ENCODE measurements at regions not wholly inside any gene's neighbourhood (a gene's known extent, or its start where the extent isn't known, plus 50 kb on each side); places are given as distances from the start of the nearest gene placed in this dataset.

GRCh38 chrX:106356580-106356979, 188.5 kb downstream of the PWWP3B start:
- Histone ChIP-seq H3K27ac (ENCODE audit: low read depth, low read length) (no peak overlapping the region), H3K27me3 (ENCODE audit: control insufficient read depth, insufficient read depth, low read length) (0 out of 2 replicates have a peak, but pooled peaks cover 2% of the 10 kb centered on the region), H3K9ac (ENCODE audit: low read length) (no peak overlapping the region)

GRCh38 chrX:106363214-106363613, 195.1 kb downstream of the PWWP3B start:
- H3K27me3 ChIP-seq (ENCODE audit: control insufficient read depth, insufficient read depth, low read length), result no peaks in the 10 kb centered on the region; the same call in 1 of the 2 replicates
- no peak overlapping the region for H3K4me3 ChIP-seq (ENCODE audit: low read depth, low read length)
- H3K9ac ChIP-seq (ENCODE audit: low read length), result no peak overlapping the region
- H3K9me3 ChIP-seq (ENCODE audit: control insufficient read depth, insufficient read depth, low read depth, low read length), result peaks cover 6% of the 10 kb centered on the region; the same call in 1 of the 2 replicates
- no peak overlapping the region for H3K27ac ChIP-seq (ENCODE audit: low read depth, low read length)
- no peaks in the 10 kb centered on the region for H3K4me1 ChIP-seq (ENCODE audit: control insufficient read depth, insufficient read depth, low read length)
- H3K36me3 ChIP-seq (ENCODE audit: control insufficient read depth, insufficient read depth, low read length), result no peaks in the 10 kb centered on the region

More at GRCh38 chrX:106356580-106356979, 188.5 kb downstream of the PWWP3B start:
- Histone ChIP-seq H3K9me3 (ENCODE audit: control insufficient read depth, insufficient read depth, low read depth, low read length) (no peaks in the 10 kb centered on the region), H3K4me3 (ENCODE audit: low read depth, low read length) (no peak overlapping the region), H3K4me1 (ENCODE audit: control insufficient read depth, insufficient read depth, low read length) (no peaks in the 10 kb centered on the region), H3K36me3 (ENCODE audit: control insufficient read depth, insufficient read depth, low read length) (no peaks in the 10 kb centered on the region)

GRCh38 chrX:106378616-106379015, 210.5 kb downstream of the PWWP3B start:
- H3K27ac ChIP-seq (ENCODE audit: low read depth, low read length), result no peak overlapping the region
- no peaks in the 10 kb centered on the region for H3K36me3 ChIP-seq (ENCODE audit: control insufficient read depth, insufficient read depth, low read length)
- H3K9ac ChIP-seq (ENCODE audit: low read length), result no peak overlapping the region
- no peaks in the 10 kb centered on the region; the same call in 1 of the 2 replicates for H3K27me3 ChIP-seq (ENCODE audit: control insufficient read depth, insufficient read depth, low read length)
- H3K4me1 ChIP-seq (ENCODE audit: control insufficient read depth, insufficient read depth, low read length), result no peaks in the 10 kb centered on the region
- no peaks in the 10 kb centered on the region for H3K9me3 ChIP-seq (ENCODE audit: control insufficient read depth, insufficient read depth, low read depth, low read length)
- H3K4me3 ChIP-seq (ENCODE audit: low read depth, low read length), result no peak overlapping the region

DNA sequence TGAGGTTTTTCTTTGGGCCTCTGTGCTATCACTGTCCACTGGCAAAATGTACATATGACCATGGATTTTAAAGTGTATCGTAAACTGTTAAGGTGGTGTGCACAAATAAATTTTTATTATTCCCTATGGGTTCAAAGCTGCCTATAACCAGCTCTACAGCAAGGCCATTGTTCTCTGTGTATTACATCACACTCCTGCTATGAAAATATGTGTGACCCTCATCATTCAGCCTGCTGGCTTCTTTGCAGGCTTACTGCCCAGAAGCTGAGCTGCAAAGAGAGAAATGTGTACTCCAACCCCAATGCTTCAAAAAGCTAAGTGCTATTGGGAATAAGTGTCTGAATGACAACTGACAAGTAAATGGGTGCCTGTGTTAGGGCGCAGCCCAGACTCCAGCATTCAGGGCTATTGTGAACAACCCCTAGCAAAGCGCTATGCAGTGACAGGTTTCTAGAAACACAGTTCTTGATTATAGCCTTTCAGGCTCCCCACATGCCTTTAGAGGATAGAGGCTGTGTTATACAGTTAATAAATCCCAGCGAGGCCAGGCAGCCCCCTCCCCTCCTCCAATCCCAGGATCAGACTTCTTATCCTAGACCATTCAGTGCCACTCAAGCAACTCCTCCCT, 220.4 kb upstream of the RADX start:
- Histone ChIP-seq H3K9me3 (ENCODE audit: control insufficient read depth, insufficient read depth, low read depth, low read length) (no peaks in the 10 kb centered on the region; the same call in 1 of the 2 replicates), H3K4me3 (ENCODE audit: low read depth, low read length) (no peak overlapping the region), H3K4me1 (ENCODE audit: control insufficient read depth, insufficient read depth, low read length) (no peaks in the 10 kb centered on the region), H3K27ac (ENCODE audit: low read depth, low read length) (no peak overlapping the region), H3K27me3 (ENCODE audit: control insufficient read depth, insufficient read depth, low read length) (peaks cover 1% of the 10 kb centered on the region; the same call in 1 of the 2 replicates), H3K9ac (ENCODE audit: low read length) (no peak overlapping the region), H3K36me3 (ENCODE audit: control insufficient read depth, insufficient read depth, low read length) (no peaks in the 10 kb centered on the region)

GRCh38 chrX:106392346-106392745, 219.4 kb upstream of the RADX start:
- Histone ChIP-seq H3K4me1 (ENCODE audit: control insufficient read depth, insufficient read depth, low read length) (no peaks in the 10 kb centered on the region), H3K36me3 (ENCODE audit: control insufficient read depth, insufficient read depth, low read length) (no peaks in the 10 kb centered on the region), H3K9ac (ENCODE audit: low read length) (no peak overlapping the region), H3K27ac (ENCODE audit: low read depth, low read length) (no peak overlapping the region), H3K27me3 (ENCODE audit: control insufficient read depth, insufficient read depth, low read length) (peaks cover 2% of the 10 kb centered on the region; the same call in 1 of the 2 replicates), H3K9me3 (ENCODE audit: control insufficient read depth, insufficient read depth, low read depth, low read length) (no peaks in the 10 kb centered on the region; the same call in 1 of the 2 replicates), H3K4me3 (ENCODE audit: low read depth, low read length) (no peak overlapping the region)

- no peak overlapping the region for H3K27ac ChIP-seq (ENCODE audit: low read depth, low read length)
- H3K9ac ChIP-seq (ENCODE audit: low read length), result no peak overlapping the region
- no peaks in the 10 kb centered on the region for H3K9me3 ChIP-seq (ENCODE audit: control insufficient read depth, insufficient read depth, low read depth, low read length)
- H3K36me3 ChIP-seq (ENCODE audit: control insufficient read depth, insufficient read depth, low read length), result no peaks in the 10 kb centered on the region
- H3K4me3 ChIP-seq (ENCODE audit: low read depth, low read length), result no peak overlapping the region
- H3K27me3 ChIP-seq (ENCODE audit: control insufficient read depth, insufficient read depth, low read length), result peaks cover 2% of the 10 kb centered on the region; the same call in 1 of the 2 replicates
- H3K4me1 ChIP-seq (ENCODE audit: control insufficient read depth, insufficient read depth, low read length), result no peaks in the 10 kb centered on the region
These were observed 213.8 kb upstream of the RADX start for GRCh38 chrX:106397788-106398538.

GRCh38 chrX:106401965-106402559, 209.7 kb upstream of the RADX start:
- H3K9me3 ChIP-seq (ENCODE audit: control insufficient read depth, insufficient read depth, low read depth, low read length), result peaks cover 2% of the 10 kb centered on the region; the same call in 1 of the 2 replicates

GRCh38 chrX:106404512-106404911, 207.3 kb upstream of the RADX start:
- no peak overlapping the region for H3K27ac ChIP-seq (ENCODE audit: low read depth, low read length)
- no peak overlapping the region for H3K9ac ChIP-seq (ENCODE audit: low read length)
- no peak overlapping the region for H3K4me3 ChIP-seq (ENCODE audit: low read depth, low read length)
- peaks cover 5% of the 10 kb centered on the region; the same call in 1 of the 2 replicates for H3K9me3 ChIP-seq (ENCODE audit: control insufficient read depth, insufficient read depth, low read depth, low read length)
- H3K4me1 ChIP-seq (ENCODE audit: control insufficient read depth, insufficient read depth, low read length), result no peaks in the 10 kb centered on the region
- H3K27me3 ChIP-seq (ENCODE audit: control insufficient read depth, insufficient read depth, low read length), result no peaks in the 10 kb centered on the region; the same call in 1 of the 2 replicates
- H3K36me3 ChIP-seq (ENCODE audit: control insufficient read depth, insufficient read depth, low read length), result no peaks in the 10 kb centered on the region

More at GRCh38 chrX:106401965-106402559, 209.7 kb upstream of the RADX start:
- no peaks in the 10 kb centered on the region; the same call in 1 of the 2 replicates for H3K27me3 ChIP-seq (ENCODE audit: control insufficient read depth, insufficient read depth, low read length)
- H3K4me1 ChIP-seq (ENCODE audit: control insufficient read depth, insufficient read depth, low read length), result no peaks in the 10 kb centered on the region
- H3K4me3 ChIP-seq (ENCODE audit: low read depth, low read length), result no peak overlapping the region
- no peak overlapping the region for H3K27ac ChIP-seq (ENCODE audit: low read depth, low read length)
- no peak overlapping the region for H3K9ac ChIP-seq (ENCODE audit: low read length)
- H3K36me3 ChIP-seq (ENCODE audit: control insufficient read depth, insufficient read depth, low read length), result no peaks in the 10 kb centered on the region

DNA sequence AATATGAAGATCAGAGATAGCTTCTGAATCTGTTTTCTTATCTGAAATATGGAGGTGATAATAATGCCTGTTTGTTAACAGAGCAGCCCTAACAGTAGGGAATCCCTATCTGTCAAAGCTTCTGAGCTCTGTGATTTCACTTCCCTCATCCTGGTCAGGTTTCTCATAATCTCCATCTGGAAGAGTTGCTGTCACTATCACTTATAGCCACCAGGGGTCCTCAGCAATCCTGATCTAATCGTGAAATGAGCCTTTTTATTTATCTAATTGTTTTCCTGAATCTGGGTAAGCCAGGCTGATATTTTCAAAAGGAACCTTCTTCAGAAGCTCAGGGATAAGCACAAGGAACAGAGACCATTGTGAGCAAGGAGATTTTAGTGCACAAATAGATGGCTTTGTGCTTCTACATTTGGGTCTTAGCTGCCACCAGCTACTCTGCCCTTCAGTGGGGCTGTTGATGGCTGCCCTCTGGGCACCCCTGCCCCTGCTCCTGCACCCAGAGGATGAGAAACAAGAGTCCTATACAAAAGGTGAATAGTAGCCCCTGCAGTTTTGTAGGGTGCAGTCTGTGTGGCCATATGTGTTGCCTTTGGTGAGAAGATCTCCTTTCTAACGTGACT, 196.4 kb upstream of the RADX start:
- Histone ChIP-seq H3K9me3 (ENCODE audit: control insufficient read depth, insufficient read depth, low read depth, low read length) (no peaks in the 10 kb centered on the region), H3K36me3 (ENCODE audit: control insufficient read depth, insufficient read depth, low read length) (no peaks in the 10 kb centered on the region), H3K27ac (ENCODE audit: low read depth, low read length) (no peak overlapping the region), H3K4me3 (ENCODE audit: low read depth, low read length) (no peak overlapping the region), H3K9ac (ENCODE audit: low read length) (no peak overlapping the region), H3K27me3 (ENCODE audit: control insufficient read depth, insufficient read depth, low read length) (peaks cover 8% of the 10 kb centered on the region; the same call in 1 of the 2 replicates), H3K4me1 (ENCODE audit: control insufficient read depth, insufficient read depth, low read length) (no peaks in the 10 kb centered on the region)

GRCh38 chrX:106436691-106437090, 175.1 kb upstream of the RADX start:
- no peak overlapping the region for H3K9ac ChIP-seq (ENCODE audit: low read length)
- peaks cover 14% of the 10 kb centered on the region; the same call in 1 of the 2 replicates for H3K27me3 ChIP-seq (ENCODE audit: control insufficient read depth, insufficient read depth, low read length)
- H3K36me3 ChIP-seq (ENCODE audit: control insufficient read depth, insufficient read depth, low read length), result no peaks in the 10 kb centered on the region
- H3K4me3 ChIP-seq (ENCODE audit: low read depth, low read length), result no peak overlapping the region
- H3K4me1 ChIP-seq (ENCODE audit: control insufficient read depth, insufficient read depth, low read length), result no peaks in the 10 kb centered on the region
- no peak overlapping the region for H3K27ac ChIP-seq (ENCODE audit: low read depth, low read length)
- H3K9me3 ChIP-seq (ENCODE audit: control insufficient read depth, insufficient read depth, low read depth, low read length), result no peaks in the 10 kb centered on the region
